ENCODE measurements at regions not wholly inside any gene's neighbourhood (a gene's known extent, or its start where the extent isn't known, plus 50 kb on each side); places are given as distances from the start of the nearest gene placed in this dataset.
A peak's percentile ranks its signal among the peaks of the same experiment; 100 is the strongest.

DNA sequence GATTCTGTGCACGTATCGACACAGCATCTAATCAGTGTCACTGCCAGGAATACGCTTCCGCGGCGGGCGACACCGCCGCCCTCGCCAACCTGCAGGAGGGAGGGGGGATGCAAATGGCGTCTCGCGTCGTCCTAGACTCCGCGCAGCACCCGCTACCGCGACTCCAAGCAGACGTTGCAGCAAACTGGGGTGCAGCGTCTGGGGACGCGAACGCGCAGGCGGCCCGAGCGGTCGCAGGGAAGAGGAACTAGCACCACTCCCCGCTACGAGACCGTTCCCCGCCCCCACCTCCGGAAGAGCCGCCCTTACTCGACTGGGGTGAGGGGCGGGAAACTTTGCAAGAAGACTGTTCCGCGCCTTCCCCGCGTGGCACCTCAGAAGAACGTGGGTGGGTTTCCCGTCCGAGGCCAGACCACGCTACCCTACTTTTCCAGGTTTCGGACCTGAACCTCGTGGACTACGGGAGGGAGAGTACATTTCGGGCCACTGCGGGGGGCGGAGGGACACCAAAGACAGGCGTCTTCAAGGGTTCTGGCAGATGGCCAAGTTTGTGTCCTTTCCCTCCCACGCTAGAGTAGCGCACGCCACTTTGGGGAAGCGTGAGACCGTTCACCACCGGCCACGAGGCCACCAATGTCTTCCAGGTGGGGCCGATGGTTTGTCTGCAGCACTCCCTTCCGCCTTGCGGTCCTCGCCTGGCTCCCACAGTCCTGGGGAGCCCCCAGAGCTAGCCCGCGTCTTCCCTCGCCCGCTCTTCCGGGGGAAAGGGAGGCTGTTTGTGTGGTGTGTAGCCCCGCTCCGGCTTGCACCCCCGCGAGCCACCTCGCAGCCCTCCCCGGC is 78.0 kb upstream of the BCOR start:
- DNase-seq = peak; percentile 91

GRCh38 chrX:40174854-40175510 is 77.2 kb upstream of the BCOR start:
- peak; percentile 67 for DNase-seq

- DNase-seq = peak; percentile 74
Observed at GRCh38 chrX:40174001-40174853, 76.5 kb upstream of the BCOR start.

GRCh38 chrX:40173143-40174000 is 75.6 kb upstream of the BCOR start:
- peak; percentile 19 for DNase-seq

DNA sequence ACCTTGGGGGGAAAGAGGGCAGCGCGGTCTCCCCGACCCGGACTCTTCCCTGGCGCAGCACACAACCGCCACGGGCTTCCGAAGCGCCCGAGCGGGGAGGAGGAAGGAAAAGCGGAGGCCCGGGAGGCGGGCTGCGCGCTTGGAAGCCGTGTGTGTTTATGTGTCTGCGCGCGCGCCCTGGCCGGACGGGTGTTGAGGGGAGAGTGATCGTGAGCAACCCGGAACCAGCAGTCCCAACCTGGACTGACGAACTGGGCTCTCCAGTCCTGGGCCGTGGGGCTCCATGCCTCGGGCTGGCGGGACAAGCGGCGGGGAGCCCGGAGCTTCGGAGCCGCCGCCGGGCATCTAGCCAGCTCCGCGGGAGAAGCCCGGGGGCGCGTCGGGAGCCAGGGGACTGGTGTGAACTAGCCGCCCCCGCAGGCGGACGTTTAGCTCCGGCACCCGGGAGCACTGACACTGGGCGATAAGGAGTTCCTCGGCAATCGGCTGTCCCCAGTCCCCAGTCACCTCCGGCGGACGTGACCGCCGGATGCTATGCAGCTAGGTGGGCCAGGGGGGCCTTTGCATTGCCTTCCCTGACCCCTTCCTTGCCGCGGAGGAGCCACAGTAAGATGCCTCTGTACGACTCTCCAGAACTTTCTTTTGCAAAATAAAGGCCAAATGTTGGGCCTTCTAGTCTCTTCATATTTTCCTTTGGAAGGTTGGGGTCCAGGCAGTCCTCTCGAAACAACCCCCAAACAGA is 74.8 kb upstream of the BCOR start:
- peak; percentile 88 for DNase-seq

DNA sequence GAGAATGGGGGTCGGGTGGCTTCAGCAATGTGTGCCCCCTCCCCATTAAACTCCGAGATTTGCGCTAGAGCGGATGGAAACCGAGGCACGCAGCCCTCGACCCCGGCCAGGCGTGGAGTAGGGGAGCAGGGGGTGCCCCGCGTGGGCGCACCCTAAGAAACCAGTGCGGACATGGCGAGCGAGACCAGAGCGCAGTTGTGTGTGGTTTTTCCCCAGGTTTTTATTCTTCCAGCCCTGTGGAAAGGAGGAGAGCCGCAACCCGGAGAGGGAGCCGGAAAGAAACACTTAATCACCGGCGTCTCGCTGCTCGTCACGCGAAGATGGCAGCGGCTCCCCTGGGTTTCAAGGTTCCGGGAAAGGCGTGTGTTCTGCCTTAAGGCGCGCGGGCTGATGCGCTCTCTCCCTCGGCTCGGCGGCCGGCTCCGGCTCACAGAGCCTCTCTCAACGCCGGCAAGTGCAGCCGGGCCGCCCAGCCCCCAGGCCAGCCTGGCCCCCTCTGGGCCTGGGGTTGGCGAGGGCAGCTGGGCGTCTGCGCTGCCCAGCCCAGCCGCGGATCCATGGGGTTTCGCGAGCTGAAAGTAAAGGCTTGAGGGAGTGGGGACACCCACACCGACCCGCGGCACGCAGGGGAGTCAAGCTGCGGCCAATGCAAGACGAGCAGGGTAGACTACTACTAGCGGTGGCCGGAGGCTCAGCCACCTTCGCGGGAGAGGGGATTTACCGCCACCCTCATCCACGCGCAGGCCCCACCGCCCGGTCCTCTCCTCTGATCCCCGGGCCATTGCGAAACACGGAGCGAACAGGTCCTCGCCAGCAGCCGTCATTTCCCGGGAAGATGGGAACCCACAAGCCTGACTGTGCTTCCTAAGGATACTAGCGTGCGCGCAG is 74.0 kb upstream of the BCOR start:
- DNase-seq = peak; percentile 39

DNA sequence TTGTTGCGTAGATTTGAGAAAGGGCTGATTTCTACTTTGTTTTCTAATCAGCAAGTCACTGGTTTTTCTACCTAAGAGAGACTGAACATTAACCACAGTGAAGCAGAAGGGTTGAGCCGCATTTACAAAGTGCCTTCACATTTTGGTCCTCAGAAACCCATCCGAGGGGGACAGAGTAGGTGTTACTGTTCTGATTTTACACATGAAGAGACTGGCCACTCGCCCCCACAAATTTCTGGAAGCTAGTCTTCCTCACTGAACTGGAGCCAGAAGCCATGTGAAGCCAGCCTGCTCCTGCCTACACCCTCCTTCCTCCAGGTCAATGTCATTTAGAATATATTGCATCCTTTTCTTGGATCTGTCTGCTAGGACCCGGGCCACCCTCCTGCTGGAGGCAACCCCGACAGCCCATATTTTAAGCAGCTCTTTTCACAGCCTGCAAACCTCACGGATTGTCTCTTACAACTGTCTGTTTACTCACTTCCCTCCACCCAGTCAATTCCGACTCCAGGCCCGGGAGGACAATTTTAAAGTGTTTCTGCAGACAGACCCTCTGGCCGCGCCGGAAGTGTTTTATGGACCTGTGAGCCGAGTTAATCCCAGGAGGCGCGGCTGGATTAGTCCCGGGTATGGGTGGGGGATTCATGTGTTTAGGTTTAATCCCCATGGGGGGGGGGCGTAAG is 73.2 kb upstream of the BCOR start:
- DNase-seq = peak; percentile 21

DNA sequence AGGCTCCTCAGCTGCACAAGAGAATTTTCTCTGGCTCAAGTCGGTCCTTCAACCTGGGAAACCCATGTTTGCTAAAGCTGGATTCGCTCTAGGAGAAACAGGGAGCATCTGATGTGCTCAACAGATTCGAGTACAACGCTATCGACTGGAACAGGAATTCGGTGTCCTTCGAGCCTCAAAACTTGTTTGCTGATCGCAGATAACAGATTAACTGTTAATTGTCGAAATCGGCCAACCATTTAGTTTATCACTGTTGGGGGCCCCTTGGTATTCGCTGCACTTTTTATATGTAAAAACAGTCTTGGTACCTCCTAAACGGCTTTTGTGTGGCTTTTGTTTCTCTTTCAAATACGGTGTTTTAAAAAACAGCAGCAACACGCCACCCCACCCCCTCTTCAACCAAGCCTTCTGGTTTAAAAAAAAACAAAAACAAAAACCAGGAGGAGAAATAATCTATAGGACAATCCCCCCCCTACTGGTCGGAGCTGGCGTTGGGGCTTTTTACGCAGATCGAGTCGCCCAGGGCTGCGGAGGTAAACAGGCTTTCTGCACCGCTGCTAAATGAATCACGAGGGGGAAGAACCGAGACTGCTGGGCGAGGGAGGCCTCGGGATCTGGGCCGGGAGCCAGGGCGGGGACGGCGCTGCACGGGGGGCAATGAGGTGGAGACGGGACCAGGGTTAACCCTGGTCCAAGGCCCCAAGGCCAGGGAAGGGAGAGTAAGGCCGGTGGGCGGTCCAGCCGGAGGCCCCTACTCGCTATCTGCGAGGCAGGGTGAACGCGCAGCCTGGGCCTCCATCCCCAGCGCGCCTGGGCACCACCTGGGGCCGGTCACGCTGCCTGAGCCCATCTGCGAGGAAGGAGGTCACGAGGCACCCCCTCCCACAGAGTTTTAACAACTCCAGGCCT is 71.7 kb upstream of the BCOR start:
- peak; percentile 80 for DNase-seq

GRCh38 chrX:40168480-40169011 is 70.8 kb upstream of the BCOR start:
- no peak for DNase-seq

DNA sequence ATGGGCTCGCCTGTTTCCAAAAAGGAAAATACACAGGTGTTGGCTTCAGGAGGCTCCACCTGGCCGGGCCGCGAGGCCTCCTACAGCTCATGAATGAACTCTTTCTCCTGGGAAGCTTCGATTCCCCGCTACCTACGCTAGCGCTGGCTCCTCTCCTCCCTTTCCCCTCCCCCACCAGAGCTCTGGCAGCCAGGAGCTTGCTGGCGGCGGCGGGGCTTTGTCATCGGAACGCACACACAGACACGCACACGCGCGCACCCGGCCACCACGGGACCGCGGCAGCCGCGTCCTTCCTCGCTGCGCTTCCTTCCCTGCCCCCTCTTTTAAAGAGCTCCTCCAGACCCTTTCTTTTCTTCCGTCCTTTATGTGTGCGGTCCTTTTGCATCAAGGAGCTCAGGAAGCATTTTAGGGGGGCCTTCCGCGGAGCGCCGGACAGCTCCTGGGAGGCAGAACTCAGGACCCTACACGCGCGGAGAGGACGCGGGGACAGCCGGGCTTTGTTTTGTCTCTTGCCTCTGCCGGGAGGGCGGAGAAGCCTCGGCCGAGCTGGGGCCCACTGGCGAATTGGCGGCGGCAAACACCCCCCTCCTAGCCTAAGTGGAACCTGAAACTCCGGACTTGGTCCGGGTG is 70.2 kb upstream of the BCOR start:
- DNase-seq = no peak

- DNase-seq = no peak
Observed at GRCh38 chrX:40167233-40167849, 69.6 kb upstream of the BCOR start.

DNA sequence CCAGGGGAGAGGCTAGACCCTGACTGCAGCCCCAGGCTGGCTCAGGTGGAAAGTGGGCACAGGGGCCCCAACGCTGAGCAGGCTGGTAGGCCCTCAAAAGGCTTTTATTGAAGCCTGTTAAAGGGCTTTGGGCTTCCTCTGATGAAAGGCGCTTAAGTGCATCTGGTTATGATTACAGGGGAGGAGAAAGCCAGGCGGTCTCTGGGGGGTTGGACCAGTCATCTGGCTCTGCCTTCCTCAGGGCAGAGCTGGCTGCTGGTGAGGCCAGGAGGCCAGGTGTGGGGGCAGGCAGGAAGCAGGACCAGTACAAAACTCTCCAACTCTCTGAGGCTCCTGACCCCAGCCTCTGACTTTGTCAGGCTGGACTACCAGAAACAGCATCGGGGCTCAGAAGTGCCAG is 68.8 kb upstream of the BCOR start:
- no peak for DNase-seq

GRCh38 chrX:40165861-40166260 is 68.1 kb upstream of the BCOR start:
- no peak for DNase-seq

GRCh38 chrX:40165206-40165605 is 67.4 kb upstream of the BCOR start:
- DNase-seq = no peak

- DNase-seq = no peak
Observed at GRCh38 chrX:40164751-40165150, 67.0 kb upstream of the BCOR start.

- no peak for DNase-seq
Observed at GRCh38 chrX:40158036-40158706, 60.4 kb upstream of the BCOR start.

Measured in hematopoietic multipotent progenitor cell treated with erythropoietin and hydrocortisone succinate and interleukin-3 and kit ligand, for 8 days (in vitro differentiated cells).